Medulla oblongata (tissue), 1 donor: ENCODE measurements at regions not wholly inside any gene's neighbourhood (a gene's known extent, or its start where the extent isn't known, plus 50 kb on each side); places are given as distances from the start of the nearest gene placed in this dataset.
"Not testable (repeated sequence)": the region's sequence is repeated elsewhere in the genome, so short reads cannot be mapped to it uniquely, and the experiment has no call there.

ENCODE experiments used
- DNase-seq: peaks from one replicate; pipeline ENCODE4 v3.0.0-alpha.2; 2015; ENCODE audit errors: extremely low spot score

DNA sequence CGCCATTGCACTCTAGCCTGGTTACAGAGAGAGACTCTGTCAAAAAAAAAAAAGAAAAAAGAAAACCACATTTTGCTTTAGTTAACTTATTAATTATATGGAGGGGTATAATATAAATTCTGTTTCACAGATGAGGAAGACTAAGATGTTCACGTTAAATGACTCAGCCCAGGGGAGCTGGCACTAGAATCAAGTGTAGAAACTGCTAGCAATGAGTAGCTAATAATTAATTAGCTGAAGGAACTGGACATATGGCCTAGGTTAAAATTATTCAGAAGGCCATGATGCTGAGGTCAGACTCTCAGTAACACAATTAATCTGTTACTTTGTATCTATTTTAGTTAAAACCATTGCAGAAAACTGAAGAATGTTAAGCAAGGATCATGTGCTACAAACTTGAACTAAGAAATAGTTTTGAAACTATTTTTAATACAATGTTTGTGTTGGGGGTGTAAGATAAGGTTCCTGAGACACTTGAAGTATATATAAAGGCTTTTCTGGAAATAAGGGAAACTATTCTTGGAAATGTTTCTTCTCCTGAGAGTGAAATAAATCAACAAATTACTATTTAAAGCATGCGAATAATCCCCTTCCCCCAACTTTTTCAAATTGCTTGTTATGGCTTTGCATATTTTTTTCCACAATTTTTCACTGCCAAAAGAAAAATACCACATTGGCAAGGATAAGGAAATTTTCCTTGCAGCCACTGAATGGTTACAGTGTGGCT, 589.3 kb downstream of the SOX5 start:
- no peak for DNase-seq

- no peak for DNase-seq
These were observed 587.5 kb downstream of the SOX5 start for GRCh38 chr12:23361971-23362370.

- DNase-seq, result no peak
These were observed 580.9 kb downstream of the SOX5 start for GRCh38 chr12:23368590-23368989.

DNA sequence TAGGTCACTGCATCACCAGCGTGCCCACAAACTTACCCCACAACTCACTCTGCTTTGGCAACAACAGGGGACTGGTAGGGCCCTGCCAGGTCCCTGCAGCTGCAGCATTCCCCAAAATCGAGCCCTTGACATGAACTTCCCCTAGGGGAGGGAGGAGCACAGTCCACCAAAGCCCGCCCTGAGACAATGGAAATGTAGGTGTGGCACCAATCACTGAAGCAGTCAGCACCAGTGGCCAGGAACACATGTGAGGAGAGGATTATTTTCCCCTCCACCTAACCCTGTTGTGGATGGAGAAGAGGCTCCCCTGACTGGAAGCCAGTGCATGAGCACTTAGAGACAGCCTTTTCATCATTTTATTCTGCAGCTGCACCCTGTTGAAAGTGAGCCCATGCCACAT, 573.8 kb downstream of the SOX5 start:
- DNase-seq, result no peak

GRCh38 chr12:23376238-23376637, 573.2 kb downstream of the SOX5 start:
- DNase-seq, result no peak

- DNase-seq, result no peak
These were observed 568.9 kb downstream of the SOX5 start for GRCh38 chr12:23380419-23381100.

DNA sequence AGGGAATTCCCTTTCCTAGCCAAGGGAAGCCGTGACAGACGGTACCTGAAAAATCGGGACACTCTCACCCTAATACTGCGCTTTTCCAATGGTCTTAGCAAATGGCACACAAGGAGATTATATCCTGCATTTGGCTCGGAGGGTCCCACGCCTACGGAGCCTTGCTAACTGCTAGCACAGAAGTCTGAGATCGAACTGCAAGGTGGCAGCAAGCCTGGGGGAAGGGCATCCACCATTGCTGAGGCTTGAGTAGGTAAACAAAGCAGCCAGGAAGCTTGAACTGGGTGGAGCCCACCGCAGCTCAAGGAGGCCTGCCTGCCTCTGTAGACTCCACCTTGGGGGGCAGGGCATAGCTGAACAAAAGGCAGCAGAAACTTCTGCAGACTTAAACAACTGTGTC, 560.6 kb downstream of the SOX5 start:
- not testable (repeated sequence) for DNase-seq

GRCh38 chr12:23389315-23389714, 560.2 kb downstream of the SOX5 start:
- DNase-seq, result not testable (repeated sequence)

DNA sequence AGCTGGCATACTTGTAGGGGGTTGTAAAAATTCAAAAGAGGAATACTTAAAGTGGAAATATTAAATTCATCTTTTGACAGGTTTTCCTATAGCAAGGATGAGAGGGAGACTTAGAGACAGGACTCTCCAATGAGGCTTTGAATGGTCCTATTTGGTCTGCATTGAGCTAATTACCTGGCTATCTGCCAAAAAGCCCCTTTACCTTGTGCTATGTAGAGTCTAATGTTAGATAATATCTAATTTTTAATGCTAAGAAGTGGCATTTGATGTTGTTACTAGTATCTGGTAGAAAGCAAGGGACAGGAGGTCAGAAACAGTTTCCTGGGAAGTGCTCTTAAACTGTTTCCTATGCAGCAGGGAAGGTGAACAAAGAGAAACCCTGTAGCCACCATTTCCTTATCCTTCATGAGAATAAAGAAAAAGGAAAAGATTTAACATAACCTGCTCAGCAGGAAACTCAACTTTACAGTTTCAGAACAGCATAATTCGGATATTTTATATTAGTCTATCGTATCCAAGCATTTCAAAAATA, 550.0 kb downstream of the SOX5 start:
- DNase-seq, result no peak

- no peak for DNase-seq
These were observed 534.3 kb downstream of the SOX5 start for GRCh38 chr12:23415180-23415579.

GRCh38 chr12:23421556-23421955, 527.9 kb downstream of the SOX5 start:
- DNase-seq, result no peak

DNA sequence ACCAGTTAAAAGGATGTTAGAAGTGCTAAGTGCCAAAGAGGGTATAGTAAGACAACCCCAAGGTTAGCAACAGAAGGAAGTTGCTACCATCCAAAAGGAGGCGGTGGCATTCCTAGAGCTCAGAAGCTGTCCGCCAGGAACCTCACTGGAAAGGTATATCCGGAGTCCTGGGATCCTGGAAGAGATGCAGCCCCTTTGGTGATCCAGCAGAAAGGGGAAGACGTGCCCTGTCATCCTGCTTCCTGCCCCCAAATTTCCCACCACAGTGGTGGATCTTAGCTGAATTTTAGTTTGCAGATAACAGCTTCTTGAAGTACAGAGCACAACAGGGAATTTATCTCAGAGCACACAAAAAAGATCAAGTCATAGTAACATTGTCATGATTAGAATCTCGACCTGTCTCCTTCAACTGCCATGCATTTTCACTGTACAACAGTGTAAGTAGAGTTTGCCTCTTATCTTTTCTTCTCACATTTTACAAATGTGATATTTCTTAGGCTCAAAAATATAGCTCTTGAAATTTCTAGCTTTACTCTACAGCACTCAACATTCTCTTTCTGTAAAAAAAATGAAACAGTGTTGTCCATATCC, 526.3 kb downstream of the SOX5 start:
- DNase-seq, result no peak

DNA sequence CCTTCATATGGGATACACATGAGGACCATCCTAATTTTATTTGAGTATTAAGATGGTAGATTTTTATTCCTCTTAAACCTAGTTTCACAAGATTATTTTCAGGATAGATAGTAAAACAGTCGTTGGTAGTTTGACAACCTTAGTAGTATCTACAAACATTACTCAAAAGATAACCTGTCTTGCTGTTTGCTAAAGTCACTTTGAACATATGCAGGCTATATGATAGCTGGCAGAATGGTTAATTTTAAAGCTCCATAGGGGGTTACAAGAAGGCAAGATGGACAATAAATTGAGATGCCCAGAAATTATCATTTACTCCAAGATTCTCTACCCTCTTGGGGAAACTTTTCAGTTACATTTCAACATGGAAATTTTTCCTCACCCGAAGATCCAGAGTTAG, 525.7 kb downstream of the SOX5 start:
- DNase-seq, result no peak

GRCh38 chr12:23424685-23425084, 524.8 kb downstream of the SOX5 start:
- no peak for DNase-seq

GRCh38 chr12:23426328-23426727, 523.1 kb downstream of the SOX5 start:
- DNase-seq, result no peak

DNA sequence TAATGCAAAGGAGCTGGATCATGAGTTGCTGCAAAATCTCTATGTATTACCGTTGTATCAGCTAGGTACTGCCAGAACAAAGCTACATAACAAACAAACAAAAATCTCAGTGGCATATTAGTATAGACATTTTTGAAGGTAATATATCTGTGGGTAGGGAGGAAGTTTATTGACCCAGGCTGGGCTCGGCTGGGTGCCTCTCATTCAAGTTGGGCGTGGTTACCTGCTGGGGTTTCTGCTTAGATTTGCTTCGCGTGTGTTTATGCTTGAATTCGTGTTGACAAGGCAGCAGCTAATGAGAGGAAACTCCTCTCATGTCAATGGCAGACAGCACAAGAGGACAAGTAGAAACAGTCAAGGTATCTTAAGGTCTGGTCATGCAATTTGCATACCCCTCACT, 520.7 kb downstream of the SOX5 start:
- no peak for DNase-seq

- DNase-seq, result no peak
These were observed 518.5 kb downstream of the SOX5 start for GRCh38 chr12:23431006-23431405.

DNA sequence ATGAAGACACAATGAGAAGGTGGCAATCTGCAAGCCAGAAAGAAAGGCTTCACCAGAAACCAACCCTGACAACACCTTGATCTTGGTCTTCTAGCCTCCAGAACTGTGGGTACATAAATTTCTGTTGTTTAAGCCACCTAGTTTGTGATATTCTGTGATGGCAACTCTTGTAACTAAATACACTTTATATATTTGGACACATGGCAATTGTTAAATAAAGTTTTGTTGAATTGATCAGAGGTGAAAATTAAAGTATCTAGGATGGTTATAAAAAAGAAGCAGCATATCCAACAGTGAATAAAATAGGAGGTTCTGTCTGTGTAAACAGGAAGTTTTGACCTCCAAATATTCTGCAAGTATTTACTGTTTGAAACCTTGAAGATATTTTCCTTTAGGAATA, 516.3 kb downstream of the SOX5 start:
- no peak for DNase-seq

DNA sequence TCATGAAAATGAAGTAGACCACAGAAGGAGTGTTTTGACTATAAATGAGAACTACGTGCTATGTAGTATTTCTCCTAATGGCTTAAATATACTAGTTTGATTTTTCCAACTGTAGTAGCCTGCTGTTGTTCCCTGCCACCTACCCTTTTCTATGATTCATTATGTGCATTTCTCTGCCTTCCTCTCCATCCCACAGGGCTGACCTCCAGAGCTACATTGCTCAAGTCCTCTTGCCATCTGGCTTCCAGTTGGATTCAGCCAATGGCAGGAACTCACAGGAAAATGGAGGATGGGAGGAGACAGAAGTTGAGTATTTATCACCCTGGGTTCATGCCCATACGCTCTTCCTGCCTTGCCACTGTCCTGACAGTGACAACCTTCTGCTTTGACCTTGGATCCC, 515.3 kb downstream of the SOX5 start:
- DNase-seq, result no peak

- DNase-seq, result no peak
These were observed 502.7 kb downstream of the SOX5 start for GRCh38 chr12:23446746-23447145.

GRCh38 chr12:23450810-23451209, 498.7 kb downstream of the SOX5 start:
- no peak for DNase-seq

GRCh38 chr12:23455283-23455682, 494.2 kb downstream of the SOX5 start:
- no peak for DNase-seq

DNA sequence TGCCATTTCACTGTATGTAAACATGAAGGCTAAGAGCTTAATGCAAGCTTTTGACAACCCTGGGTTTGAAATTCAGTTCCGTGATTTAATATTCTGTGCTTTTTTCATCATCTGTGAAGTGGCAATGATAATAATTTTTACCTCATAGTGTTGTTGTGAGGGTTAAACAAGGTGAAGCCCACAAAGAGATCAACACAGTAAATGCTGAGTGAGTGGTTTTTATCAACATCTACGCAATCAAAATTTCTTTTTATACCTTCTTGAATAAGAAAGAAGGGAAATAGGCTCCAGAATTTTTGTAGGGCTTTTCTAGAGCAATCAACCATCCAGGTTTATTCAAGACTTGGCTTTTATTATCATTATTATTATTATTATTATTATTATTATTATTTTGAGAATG, 490.8 kb downstream of the SOX5 start:
- no peak for DNase-seq
